NCI-H2107 treated with DMSO at 0.1 percent for 48 hours (cell line): ENCODE measurements at regions not wholly inside any gene's neighbourhood (a gene's known extent, or its start where the extent isn't known, plus 50 kb on each side); places are given as distances from the start of the nearest gene placed in this dataset.

Experiments
- DNase-seq: peaks from one replicate; lab custom pipeline; 2025; ENCODE audit not compliant: unreplicated experiment; lab: John Stamatoyannopoulos, UW

DNA sequence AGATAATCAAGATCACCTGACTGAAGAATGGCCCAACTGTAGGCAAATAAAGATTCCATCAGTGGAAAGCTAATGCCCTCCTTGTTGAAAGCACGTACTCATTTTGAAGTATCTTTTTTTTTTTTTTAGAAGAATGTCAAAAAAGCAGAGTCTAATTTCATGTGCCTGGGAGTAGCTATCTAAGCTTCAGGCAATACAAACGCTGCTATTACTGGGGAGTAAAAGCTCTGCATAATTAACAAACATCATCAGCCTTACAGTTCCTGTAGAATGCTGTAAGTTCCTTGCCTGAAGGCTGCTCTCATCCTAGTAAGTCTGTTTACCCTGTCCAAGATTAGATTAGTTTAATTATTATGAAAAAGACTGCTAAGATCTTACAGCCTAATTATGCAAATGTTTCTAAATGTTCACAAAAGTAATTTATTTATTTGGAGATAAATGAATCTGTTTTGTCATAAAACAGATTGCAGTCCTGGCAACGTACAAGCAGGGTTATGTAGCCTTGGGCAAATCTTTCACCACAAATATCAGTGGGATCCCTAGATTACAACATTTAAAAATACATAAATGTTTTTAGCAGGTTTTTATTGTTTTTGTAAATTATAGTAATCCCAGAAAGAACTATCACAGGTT is 451.3 kb upstream of the AGTR1 start:
- DNase-seq, result no peak

DNA sequence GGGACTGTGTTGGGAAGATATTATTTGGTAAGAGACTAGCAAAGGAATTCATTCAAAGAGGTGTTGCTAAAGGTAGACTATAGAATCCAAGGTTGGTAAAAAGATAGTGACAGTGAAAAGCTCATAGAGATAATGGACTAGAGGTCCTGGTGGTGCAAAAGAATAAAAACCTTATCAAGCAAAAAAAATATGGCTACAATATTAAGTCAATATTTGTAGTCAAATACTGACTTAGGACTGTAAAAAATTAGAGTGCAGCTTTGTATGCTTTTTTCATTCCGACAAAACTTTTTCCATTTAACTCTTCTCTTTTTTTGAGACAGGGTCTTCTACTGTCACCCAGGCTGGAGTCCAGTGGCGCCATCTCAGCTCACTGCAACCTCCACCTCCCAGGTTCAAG is 444.0 kb upstream of the AGTR1 start:
- DNase-seq, result no peak

DNA sequence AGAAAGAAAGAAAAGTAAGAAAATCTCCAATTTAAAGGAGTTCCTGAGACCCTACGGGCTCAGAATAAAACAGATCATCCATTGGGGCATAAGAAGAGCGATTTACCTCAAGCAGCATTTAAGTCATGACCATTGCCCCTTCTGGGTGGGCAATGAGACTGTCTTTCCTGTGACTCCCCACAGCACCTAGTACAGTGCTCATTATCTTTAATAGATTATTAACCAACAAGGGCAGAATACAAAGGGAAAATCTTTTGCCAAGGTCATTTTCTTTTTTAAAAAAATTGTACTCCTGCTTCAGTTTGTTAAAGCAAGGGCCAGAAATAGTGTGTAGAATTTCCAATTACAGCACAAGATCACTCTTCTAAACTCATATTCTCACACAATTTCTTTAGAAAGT is 443.3 kb upstream of the AGTR1 start:
- DNase-seq, result no peak

DNA sequence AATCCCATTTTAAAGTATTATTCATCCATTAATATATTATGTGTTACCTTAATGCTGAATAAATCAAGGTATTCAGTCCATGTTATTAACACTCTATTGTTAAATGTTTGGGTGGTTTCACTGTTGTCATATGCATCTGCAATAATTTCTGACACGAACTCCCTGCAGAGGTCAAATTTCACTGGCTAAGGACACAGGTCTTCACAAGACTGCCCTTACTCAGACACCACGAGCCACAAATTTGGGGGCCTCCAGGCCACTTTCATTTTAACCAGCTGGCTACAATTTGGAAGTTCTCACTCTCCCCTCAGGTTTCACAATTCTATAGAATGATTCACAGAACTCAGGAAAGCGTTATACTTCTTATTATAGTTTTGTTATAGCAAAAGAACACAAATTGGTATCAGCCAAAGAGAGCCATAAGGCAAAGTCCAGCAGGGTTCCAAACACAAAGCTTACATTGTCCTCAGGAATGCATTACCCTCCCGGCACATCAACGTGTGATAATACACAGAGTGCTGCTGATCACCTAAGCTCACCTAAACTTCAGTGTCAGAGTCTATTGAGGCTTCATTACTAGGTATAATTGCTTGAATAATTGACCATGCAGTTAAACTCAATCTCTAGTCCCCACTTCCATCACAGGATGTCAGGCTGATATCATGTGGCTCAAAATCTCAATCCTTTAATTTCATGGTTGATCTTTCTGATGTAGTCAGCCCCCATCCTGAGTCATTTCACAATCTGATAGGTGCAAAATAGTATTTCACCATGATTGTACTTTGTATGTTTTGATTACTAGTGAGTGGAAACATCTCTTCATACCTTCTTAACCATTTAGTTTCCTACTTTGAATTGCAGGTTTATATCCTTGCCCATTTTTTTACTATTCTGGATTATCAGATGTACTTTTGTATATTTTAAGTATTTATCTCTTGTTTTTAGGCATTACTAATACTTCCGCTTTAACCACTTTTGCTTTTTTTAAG is 441.4 kb upstream of the AGTR1 start:
- no peak for DNase-seq

DNA sequence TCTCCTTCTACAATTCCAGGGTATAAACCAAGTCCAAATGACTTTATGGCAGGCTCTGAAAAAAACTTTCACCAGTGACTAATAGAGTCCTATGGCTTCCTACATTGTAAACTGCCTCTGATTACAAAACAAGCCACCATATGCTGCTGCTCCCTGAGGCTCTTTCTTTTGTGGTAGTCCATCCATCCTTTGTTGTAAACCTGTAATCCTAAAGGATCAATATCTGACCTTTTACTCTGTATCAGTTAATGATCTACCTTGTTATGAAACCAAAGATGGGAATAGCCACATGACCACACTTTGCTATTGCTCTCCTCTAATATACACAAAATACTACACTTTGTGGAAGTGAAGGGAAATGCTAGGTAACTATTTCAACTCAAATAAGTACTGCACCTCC is 434.7 kb upstream of the AGTR1 start:
- no peak for DNase-seq

DNA sequence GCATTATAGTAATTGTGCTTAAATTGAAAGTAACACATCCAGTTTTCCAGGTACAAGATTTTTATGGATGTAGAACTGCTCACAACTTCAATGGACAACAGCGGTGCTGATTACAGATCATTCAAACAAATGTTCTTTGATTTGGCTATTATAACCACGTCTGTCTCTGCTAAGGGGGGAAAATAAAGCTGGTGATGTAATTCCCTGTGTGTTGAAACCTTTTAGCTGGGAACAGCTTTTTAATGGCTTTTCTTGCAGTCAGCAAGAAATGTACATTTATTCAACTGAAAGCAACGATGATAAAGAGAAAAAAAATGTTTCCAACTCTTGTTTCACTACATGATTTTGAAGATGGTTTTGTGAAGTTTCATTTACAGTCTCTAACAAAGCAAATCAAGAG is 431.9 kb upstream of the AGTR1 start:
- no peak for DNase-seq

DNA sequence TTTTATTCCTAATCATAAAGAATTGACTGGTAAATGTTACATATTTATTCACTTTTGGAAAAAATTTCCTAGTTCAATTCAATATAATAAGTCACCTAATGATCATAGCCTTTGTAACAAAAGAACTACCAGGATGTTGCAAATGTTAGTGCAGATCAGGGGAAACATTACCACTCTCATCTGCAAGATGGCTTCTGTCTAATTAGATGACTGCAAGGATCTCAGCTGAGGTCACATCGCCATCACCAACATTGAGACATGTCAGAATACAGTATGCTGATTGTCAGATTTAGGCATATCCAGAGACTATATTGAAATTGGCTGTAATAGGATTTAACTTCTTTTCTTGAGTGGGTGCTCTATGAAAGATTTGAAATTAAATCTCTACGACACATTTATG is 431.4 kb upstream of the AGTR1 start:
- DNase-seq, result no peak

DNA sequence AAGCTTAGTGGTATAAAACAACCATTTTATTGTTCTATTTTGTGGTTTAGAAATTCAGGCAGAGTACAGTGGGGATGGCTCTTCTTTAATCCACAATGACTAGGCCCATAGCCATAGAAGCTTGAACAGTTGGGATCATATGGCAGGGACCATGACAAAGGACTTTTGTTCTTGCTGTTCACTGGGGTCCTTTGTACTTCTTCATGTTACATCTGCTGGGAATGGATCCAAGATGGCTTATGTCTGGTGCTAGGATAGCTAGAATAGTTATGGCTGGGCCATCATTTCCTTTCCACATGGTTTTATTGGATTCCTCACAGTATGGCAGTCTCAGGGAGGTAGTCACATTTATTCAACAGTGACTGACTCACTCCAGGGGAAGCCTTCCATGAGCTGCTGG is 427.9 kb upstream of the AGTR1 start:
- DNase-seq, result no peak

DNA sequence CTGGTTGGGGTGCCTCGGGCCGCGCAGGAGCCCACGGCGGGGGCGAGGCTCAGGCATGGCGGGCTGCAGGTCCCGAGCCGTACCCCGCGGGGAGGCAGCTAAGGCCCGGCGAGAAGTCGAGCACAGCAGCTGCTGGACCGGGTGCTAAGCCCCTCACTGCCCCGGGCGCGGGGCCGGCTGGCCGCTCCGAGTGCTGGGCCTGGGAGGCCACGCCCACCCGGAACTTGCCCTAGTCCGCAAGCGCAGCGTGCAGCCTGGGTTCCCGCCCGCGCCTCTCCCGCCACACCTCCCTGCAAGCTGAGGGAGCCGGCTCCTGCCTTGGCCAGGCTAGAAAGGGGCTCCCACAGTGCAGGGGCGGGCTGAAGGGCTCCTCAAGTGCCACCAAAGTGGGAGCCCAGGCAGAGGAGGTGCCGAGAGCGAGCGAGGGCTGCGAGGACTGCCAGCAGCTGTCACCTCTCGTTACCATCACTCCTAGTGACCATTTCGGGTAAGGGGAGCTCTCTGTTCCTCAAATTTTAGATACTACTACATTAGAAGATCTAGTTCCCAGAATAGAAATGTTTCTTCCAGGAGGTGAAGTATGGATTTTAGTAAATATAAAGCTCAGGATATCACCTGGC is 417.0 kb upstream of the AGTR1 start:
- DNase-seq, result no peak

DNA sequence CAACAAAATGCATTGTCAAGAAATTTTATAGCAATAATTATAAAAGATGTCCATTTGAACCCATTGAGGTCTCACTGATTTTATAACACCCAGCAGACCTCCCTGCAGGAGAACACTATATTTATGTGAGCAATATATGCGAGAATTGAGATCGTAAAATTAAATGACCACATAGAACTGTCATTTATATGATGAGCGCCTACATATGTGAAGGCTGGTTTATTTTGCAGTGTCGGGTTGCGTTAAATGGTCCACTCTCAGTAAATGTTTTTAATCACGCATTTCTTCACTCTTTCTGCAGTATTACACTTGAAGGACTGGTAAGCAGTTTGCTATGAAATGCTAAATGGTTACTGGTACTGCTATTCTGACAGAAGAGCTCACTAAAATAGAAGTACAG is 408.5 kb upstream of the AGTR1 start:
- no peak for DNase-seq

DNA sequence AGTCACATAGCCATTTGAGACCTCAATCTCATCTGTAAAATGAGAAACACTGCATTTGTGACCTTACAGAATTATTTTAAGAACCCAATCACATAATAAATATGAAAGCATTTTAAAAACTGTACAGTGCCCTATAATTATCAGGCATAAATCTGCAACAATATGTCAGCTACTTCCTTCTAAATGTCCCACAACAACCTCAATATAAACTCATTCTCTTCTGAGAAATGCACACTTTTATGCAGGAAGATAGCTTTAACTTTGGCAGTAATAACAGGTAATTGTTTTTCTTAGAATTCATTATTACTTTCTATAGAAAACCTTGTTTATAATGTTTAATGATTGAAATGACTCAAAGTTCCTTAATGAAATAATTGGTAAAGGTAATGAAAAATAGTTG is 400.7 kb upstream of the AGTR1 start:
- no peak for DNase-seq

DNA sequence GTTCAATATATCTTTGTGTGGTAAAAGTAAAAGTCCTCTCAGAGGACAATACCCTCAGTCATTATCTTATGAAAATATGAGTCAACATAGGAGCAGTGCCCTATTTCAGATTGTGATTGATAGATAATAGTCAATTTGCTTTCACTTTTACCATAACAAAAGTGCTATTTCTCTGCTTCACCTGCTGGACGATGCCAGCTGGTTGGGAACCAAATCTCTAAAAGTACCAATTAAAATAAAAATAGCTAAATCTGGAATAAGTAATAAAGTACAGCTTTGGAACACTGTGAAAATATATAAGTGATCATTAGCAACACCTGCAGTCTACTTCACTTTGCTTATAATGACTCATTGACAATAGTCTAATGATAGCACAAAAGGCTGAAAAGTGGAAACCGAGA is 390.3 kb upstream of the AGTR1 start:
- DNase-seq, result no peak

DNA sequence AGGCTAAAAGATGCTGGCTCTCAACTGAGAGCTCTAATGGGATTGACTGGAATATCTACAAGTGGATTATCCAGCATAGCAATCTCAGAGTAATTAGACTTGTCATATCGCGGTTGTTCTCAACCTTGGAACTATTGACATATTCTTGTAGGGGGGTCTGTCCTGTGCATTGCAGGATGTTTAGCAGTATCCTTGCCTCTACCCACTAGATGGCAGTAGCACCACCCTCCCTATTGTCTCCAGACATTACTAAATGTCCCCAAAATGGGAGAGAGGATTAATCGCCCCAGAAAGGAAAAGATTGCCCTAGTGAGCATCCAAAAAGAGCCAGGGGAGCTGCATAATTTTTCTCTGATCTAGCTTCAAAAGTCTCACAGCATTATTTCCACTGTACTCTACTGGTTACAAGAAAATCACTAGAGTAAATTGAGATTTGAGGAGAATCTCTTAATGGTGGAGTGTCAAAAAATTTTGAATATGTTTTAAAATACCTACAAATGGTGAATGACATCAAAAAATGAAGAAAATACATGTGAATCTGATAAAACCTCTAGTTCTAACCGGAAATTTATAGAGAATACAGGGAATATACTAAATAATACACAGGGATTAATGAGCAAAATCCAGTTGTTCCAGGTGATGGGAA is 388.2 kb upstream of the AGTR1 start:
- DNase-seq, result no peak

DNA sequence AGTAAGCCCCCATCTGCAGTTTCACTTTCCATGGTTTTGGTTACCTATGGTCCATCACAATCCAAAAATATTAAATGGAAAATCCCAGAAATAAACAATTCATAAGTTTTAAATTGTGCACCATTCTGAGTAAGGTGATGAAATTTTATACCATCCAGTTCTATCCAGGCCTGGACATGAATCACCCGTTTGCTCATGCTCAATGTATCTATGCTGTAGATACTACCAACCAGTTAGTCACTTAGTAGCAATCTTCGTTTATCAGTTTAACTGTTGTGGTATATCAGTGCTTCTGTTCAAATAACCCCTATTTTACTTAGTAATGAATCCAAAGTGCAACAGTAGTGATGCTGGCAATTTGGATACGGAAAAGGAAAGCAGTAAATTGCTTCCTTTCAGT is 381.9 kb upstream of the AGTR1 start:
- no peak for DNase-seq

DNA sequence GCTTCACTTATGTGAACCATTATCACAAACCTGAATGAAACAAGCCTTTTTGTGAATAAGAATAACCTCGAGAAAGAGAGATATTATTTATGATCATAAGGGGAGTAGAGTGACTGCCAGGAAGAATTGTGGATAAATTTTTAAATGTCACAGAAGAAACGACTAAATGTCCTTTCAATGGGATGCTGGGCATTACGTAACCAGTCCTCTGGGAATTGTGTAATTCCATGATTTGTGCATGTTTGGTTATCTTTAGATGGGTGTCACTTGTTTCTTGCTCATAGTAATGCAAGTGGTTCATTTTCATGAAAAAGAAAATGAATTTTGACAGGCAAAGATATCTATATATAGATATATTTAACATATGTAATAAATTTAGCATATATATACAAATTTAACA is 379.5 kb upstream of the AGTR1 start:
- DNase-seq, result no peak

DNA sequence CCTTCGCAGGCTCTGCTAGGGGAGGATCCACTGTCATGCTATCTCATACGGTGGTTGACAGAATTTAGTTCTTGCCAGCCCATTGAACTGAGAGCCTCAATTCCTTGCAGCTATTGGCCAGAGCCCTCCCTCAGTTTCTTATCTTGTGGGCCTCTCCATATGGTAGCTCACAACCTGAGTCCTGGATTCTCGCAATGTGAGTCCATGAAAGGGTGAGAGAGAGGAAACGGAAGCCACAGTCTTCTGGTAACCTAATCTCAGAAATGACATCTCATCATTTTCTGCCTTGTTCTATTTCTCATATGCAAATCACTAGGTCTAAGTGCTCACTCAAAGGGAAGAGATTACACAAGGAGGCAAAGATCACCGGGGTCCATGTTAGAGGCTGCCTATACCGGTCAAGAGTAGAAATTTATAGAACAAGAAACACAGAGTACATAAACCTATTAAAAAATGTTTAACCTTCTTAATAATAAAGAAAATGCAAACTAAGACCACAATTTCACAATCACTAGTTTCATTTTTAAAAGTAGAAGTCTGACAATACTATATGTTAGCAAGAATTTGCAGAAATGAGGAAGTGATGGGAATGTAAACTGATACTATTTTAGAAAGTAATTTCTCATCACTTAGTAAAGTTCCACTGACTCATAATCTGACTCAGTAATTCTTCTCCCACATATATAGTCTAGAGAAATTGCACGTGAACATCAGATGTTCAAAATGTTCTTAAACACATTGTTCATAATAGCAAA is 378.4 kb upstream of the AGTR1 start:
- no peak for DNase-seq

DNA sequence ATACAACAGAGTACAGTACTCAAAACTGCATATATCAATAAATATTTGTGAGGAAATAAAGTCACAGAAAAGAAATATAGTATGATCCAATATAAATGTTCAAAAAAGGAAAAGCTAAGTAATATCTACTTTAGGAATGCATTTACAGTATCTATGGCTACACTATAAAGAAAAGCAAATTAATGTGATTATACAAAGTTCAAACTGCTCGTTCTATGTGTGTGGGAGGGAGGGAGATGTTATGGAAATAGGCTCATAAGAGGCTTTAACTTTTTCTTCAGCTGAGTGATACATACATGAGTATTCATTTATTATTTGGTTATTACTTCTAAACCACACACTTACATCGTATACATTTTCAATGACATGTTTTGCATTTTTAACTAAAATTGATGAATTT is 377.7 kb upstream of the AGTR1 start:
- no peak for DNase-seq

DNA sequence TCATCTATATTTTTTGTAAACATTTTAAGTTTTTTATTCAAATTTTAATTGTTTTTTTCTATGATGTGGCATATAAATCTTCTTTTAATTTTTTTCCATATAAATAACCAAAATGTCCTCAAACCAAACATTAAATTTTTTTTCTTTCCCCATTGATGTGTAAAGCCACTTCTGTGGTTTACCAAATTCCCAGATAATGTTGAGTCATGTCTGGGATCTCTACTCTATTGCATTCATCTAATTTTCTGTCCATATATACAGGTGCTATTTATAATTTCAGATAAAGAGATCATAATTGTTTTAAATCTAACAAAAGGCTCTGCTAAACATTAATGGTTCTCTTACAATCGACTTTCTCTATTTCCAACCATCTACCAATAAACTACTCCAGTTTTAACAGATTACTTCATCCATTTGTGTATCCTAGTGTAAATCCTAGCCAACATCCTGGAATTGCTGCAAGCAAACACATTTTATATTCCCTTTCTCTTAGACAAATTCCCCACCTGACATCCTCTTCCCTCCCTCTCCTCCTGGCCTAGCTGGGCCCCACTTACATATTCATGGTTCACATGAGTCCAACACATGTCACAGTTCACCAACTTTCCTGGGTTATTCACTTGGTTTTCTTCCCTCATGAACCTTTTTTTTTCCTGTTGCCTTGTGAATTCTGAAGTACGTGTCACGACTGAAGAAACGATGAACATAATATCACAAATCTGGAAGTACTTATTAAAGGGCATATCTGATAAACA is 368.0 kb upstream of the AGTR1 start:
- DNase-seq, result no peak

DNA sequence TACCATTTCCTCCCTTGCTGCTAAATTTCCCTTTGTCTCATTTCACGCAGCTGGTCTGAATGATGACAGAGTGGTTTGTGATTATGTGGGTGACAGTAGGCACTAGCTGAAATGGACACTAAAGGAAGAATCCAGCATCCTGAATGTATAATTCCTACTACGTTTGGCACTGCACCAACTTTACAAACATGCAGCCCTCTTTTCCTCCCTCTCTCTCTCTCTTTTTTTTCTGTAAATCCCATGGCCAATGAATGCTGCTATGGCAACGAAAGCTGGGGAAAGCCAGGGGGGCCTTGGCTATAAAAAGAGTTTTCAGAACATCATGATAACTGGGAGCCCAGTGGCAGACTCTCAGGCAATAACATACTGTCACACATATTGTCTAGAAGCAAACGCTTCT is 367.2 kb upstream of the AGTR1 start:
- DNase-seq, result no peak
